ENCODE measurements at regions not wholly inside any gene's neighbourhood (a gene's known extent, or its start where the extent isn't known, plus 50 kb on each side); places are given as distances from the start of the nearest gene placed in this dataset.

- Mint-ChIP-seq H3K4me3 (no peak overlapping the region), H3K4me1 (no peaks in the 10 kb centered on the region), H3K27me3 (peaks cover 0 to 6% (median 0%) of the 10 kb centered on the region in 5 donors), H3K27ac (no peak overlapping the region), H3K36me3 (peaks cover 0 to 7% (median 4%) of the 10 kb centered on the region in 5 donors), H3K9me3 (peaks cover 6 to 51% (median 14%) of the 10 kb centered on the region in 11 donors)
- DNase-seq = no peak
- Histone ChIP-seq H3K27me3 (ENCODE audit: control insufficient read depth in 2 of 2, insufficient read depth in 2 of 2, low read length in 2 of 2) (no peaks in the 10 kb centered on the region), H3K9me3 (ENCODE audit: control insufficient read depth in 2 of 3, low read length in 3 of 3) (no peaks in the 10 kb centered on the region), H3K36me3 (ENCODE audit: control insufficient read depth in 2 of 3, insufficient read depth in 3 of 3, low read length in 3 of 3) (no peaks in the 10 kb centered on the region), H3K27ac (ENCODE audit: low read depth, low read length) (no peak overlapping the region), H3K4me1 (ENCODE audit: control insufficient read depth in 2 of 2, insufficient read depth in 2 of 2, low read length in 2 of 2) (no peaks in the 10 kb centered on the region), H3K4me3 (ENCODE audit: low read length) (no peak overlapping the region)
- intact Hi-C loops (cut with micrococcal nuclease) = no loop called here
- CTCF ChIA-PET = interaction anchor here (0.8 kb wide), 1 partner anchor 59 kb away, joined by 6 read pairs; no protein-coding TSS in a partner anchor
- ATAC-seq = no peak
- POLR2A ChIA-PET = interaction anchor here (0.8 kb wide), 1 partner anchor 15 kb away, joined by 5 read pairs; no protein-coding TSS in a partner anchor
Measured at GRCh38 chrX:124804962-124805361, 458.6 kb downstream of the SH2D1A start.

- Histone ChIP-seq H3K27me3 (ENCODE audit: control insufficient read depth in 2 of 2, insufficient read depth in 2 of 2, low read length in 2 of 2) (no peaks in the 10 kb centered on the region), H3K27ac (ENCODE audit: low read depth, low read length) (no peak overlapping the region), H3K4me3 (ENCODE audit: low read length) (no peak overlapping the region), H3K4me1 (ENCODE audit: control insufficient read depth in 2 of 2, insufficient read depth in 2 of 2, low read length in 2 of 2) (no peaks in the 10 kb centered on the region), H3K9me3 (ENCODE audit: control insufficient read depth in 2 of 3, low read length in 3 of 3) (no peaks in the 10 kb centered on the region), H3K36me3 (ENCODE audit: control insufficient read depth in 2 of 3, insufficient read depth in 3 of 3, low read length in 3 of 3) (no peaks in the 10 kb centered on the region)
- H3K4me1 Mint-ChIP-seq = no peaks in the 10 kb centered on the region
- peaks cover 0 to 6% (median 0%) of the 10 kb centered on the region in 5 donors for H3K27me3 Mint-ChIP-seq
- H3K9me3 Mint-ChIP-seq = peaks cover 6 to 46% (median 14%) of the 10 kb centered on the region in 11 donors
- DNase-seq (no peak), ATAC-seq (no peak)
- peaks cover 0 to 7% (median 3%) of the 10 kb centered on the region in 5 donors for H3K36me3 Mint-ChIP-seq
- intact Hi-C loops (cut with micrococcal nuclease) = no loop called here
- POLR2A ChIA-PET = interaction anchor here (0.8 kb wide), 1 partner anchor 15 kb away, joined by 5 read pairs; no protein-coding TSS in a partner anchor
- H3K27ac Mint-ChIP-seq = no peak overlapping the region
- CTCF ChIA-PET = interaction anchor here (0.7 to 0.8 kb wide), 2 partner anchors 46 to 58 kb away, joined by 3 to 6 read pairs; no protein-coding TSS in a partner anchor
- no peak overlapping the region for H3K4me3 Mint-ChIP-seq
Measured at GRCh38 chrX:124805486-124805885, 459.1 kb downstream of the SH2D1A start.

- ATAC-seq (no peak), DNase-seq (no peak)
- intact Hi-C loops (cut with micrococcal nuclease) = no loop called here
- Mint-ChIP-seq H3K9me3 (peaks cover 0 to 7% (median 0%) of the 10 kb centered on the region in 11 donors), H3K4me3 (no peak overlapping the region), H3K27me3 (no peaks in the 10 kb centered on the region), H3K27ac (peak overlapping the region in 1 of 9 donors; percentile 16), H3K4me1 (no peaks in the 10 kb centered on the region), H3K36me3 (no peaks in the 10 kb centered on the region)
- ChIA-PET CTCF (no interaction called here), POLR2A (no interaction called here)
- no peaks in the 10 kb centered on the region for H3K36me3 ChIP-seq (ENCODE audit: control insufficient read depth in 2 of 3, insufficient read depth in 3 of 3, low read length in 3 of 3)
- H3K4me3 ChIP-seq (ENCODE audit: low read length) = no peak overlapping the region
- no peaks in the 10 kb centered on the region for H3K27me3 ChIP-seq (ENCODE audit: control insufficient read depth in 2 of 2, insufficient read depth in 2 of 2, low read length in 2 of 2)
- H3K27ac ChIP-seq (ENCODE audit: low read depth, low read length) = no peak overlapping the region
- H3K9me3 ChIP-seq (ENCODE audit: control insufficient read depth in 2 of 3, low read length in 3 of 3) = no peaks in the 10 kb centered on the region
- no peaks in the 10 kb centered on the region for H3K4me1 ChIP-seq (ENCODE audit: control insufficient read depth in 2 of 2, insufficient read depth in 2 of 2, low read length in 2 of 2)
Measured at GRCh38 chrX:124814106-124814505, 467.7 kb downstream of the SH2D1A start.

GRCh38 chrX:124818033-124818432, 471.7 kb downstream of the SH2D1A start:
- H3K27me3 Mint-ChIP-seq = no peaks in the 10 kb centered on the region
- Histone ChIP-seq H3K36me3 (ENCODE audit: control insufficient read depth in 2 of 3, insufficient read depth in 3 of 3, low read length in 3 of 3) (no peaks in the 10 kb centered on the region), H3K9me3 (ENCODE audit: control insufficient read depth in 2 of 3, low read length in 3 of 3) (no peaks in the 10 kb centered on the region), H3K27ac (ENCODE audit: low read depth, low read length) (no peak overlapping the region), H3K27me3 (ENCODE audit: control insufficient read depth in 2 of 2, insufficient read depth in 2 of 2, low read length in 2 of 2) (no peaks in the 10 kb centered on the region), H3K4me3 (ENCODE audit: low read length) (no peak overlapping the region), H3K4me1 (ENCODE audit: control insufficient read depth in 2 of 2, insufficient read depth in 2 of 2, low read length in 2 of 2) (no peaks in the 10 kb centered on the region)
- ChIA-PET CTCF (no interaction called here), POLR2A (no interaction called here)
- H3K27ac Mint-ChIP-seq = no peak overlapping the region
- ATAC-seq (no peak), DNase-seq (no peak)
- no peak overlapping the region for H3K4me3 Mint-ChIP-seq
- H3K36me3 Mint-ChIP-seq = no peaks in the 10 kb centered on the region
- intact Hi-C loops (cut with micrococcal nuclease) = no loop called here
- no peaks in the 10 kb centered on the region for H3K4me1 Mint-ChIP-seq
- H3K9me3 Mint-ChIP-seq = peaks cover 0 to 2% (median 0%) of the 10 kb centered on the region in 11 donors

GRCh38 chrX:124818764-124819163, 472.4 kb downstream of the SH2D1A start:
- no peaks in the 10 kb centered on the region for H3K4me1 ChIP-seq (ENCODE audit: control insufficient read depth in 2 of 2, insufficient read depth in 2 of 2, low read length in 2 of 2)
- DNase-seq (no peak), ATAC-seq (no peak)
- H3K27me3 ChIP-seq (ENCODE audit: control insufficient read depth in 2 of 2, insufficient read depth in 2 of 2, low read length in 2 of 2) = no peaks in the 10 kb centered on the region
- H3K27me3 Mint-ChIP-seq = no peaks in the 10 kb centered on the region
- POLR2A ChIA-PET = no interaction called here
- H3K9me3 ChIP-seq (ENCODE audit: control insufficient read depth in 2 of 3, low read length in 3 of 3) = no peaks in the 10 kb centered on the region
- H3K36me3 ChIP-seq (ENCODE audit: control insufficient read depth in 2 of 3, insufficient read depth in 3 of 3, low read length in 3 of 3) = no peaks in the 10 kb centered on the region
- no peaks in the 10 kb centered on the region for H3K36me3 Mint-ChIP-seq
- peaks cover 0 to 2% (median 0%) of the 10 kb centered on the region in 11 donors for H3K9me3 Mint-ChIP-seq
- no peaks in the 10 kb centered on the region for H3K4me1 Mint-ChIP-seq
- no peak overlapping the region for H3K27ac ChIP-seq (ENCODE audit: low read depth, low read length)
- H3K27ac Mint-ChIP-seq = no peak overlapping the region
- CTCF ChIA-PET = no interaction called here
- no peak overlapping the region for H3K4me3 ChIP-seq (ENCODE audit: low read length)
- intact Hi-C loops (cut with micrococcal nuclease) = no loop called here
- H3K4me3 Mint-ChIP-seq = no peak overlapping the region

- no peak for DNase-seq
- Histone ChIP-seq H3K36me3 (ENCODE audit: control insufficient read depth in 2 of 3, insufficient read depth in 3 of 3, low read length in 3 of 3) (no peaks in the 10 kb centered on the region), H3K27me3 (ENCODE audit: control insufficient read depth in 2 of 2, insufficient read depth in 2 of 2, low read length in 2 of 2) (no peaks in the 10 kb centered on the region), H3K9me3 (ENCODE audit: control insufficient read depth in 2 of 3, low read length in 3 of 3) (no peaks in the 10 kb centered on the region), H3K4me1 (ENCODE audit: control insufficient read depth in 2 of 2, insufficient read depth in 2 of 2, low read length in 2 of 2) (no peaks in the 10 kb centered on the region), H3K4me3 (ENCODE audit: low read length) (no peak overlapping the region), H3K27ac (ENCODE audit: low read depth, low read length) (no peak overlapping the region)
- CTCF ChIA-PET = no interaction called here
- no peaks in the 10 kb centered on the region for H3K9me3 Mint-ChIP-seq
- no peak overlapping the region for H3K4me3 Mint-ChIP-seq
- no peaks in the 10 kb centered on the region for H3K36me3 Mint-ChIP-seq
- POLR2A ChIA-PET = no interaction called here
- intact Hi-C loops (cut with micrococcal nuclease) = no loop called here
- no peaks in the 10 kb centered on the region for H3K27me3 Mint-ChIP-seq
- ATAC-seq = no peak
- H3K27ac Mint-ChIP-seq = no peak overlapping the region
- H3K4me1 Mint-ChIP-seq = peaks cover 0 to 5% (median 0%) of the 10 kb centered on the region in 7 donors
Measured at GRCh38 chrX:124820738-124821137, 474.4 kb downstream of the SH2D1A start.

GRCh38 chrX:124827258-124827845, 481.0 kb downstream of the SH2D1A start:
- no peaks in the 10 kb centered on the region for H3K36me3 ChIP-seq (ENCODE audit: control insufficient read depth in 2 of 3, insufficient read depth in 3 of 3, low read length in 3 of 3)
- ATAC-seq (no peak), DNase-seq (no peak)
- Mint-ChIP-seq H3K4me3 (peak overlapping the region in 1 of 10 donors; percentile 14), H3K27me3 (no peaks in the 10 kb centered on the region), H3K36me3 (no peaks in the 10 kb centered on the region), H3K9me3 (no peaks in the 10 kb centered on the region), H3K4me1 (peaks cover 2 to 35% (median 16%) of the 10 kb centered on the region in 7 donors), H3K27ac (peak overlapping the region in 3 of 9 donors; percentile 23 to 53 (median 30))
- H3K4me1 ChIP-seq (ENCODE audit: control insufficient read depth in 2 of 2, insufficient read depth in 2 of 2, low read length in 2 of 2) = no peaks in the 10 kb centered on the region
- H3K4me3 ChIP-seq (ENCODE audit: low read length) = no peak overlapping the region
- POLR2A ChIA-PET = no interaction called here
- CTCF ChIA-PET = no interaction called here
- no peaks in the 10 kb centered on the region for H3K27me3 ChIP-seq (ENCODE audit: control insufficient read depth in 2 of 2, insufficient read depth in 2 of 2, low read length in 2 of 2)
- H3K9me3 ChIP-seq (ENCODE audit: control insufficient read depth in 2 of 3, low read length in 3 of 3) = no peaks in the 10 kb centered on the region
- H3K27ac ChIP-seq (ENCODE audit: low read depth, low read length) = no peak overlapping the region
- intact Hi-C loops (cut with micrococcal nuclease) = loop anchor here in 1 of 2 donors (1.0 kb wide), 1 partner anchor 91 kb away; no protein-coding TSS in a partner anchor
